ENCODE measurements at regions not wholly inside any gene's neighbourhood (a gene's known extent, or its start where the extent isn't known, plus 50 kb on each side); places are given as distances from the start of the nearest gene placed in this dataset.

- no peak for TF ChIP-seq CTCF (IDR thresholded peaks at IDR 0.05; ENCODE audit: insufficient read depth, low read length)
- TF ChIP-seq REST (IDR thresholded peaks at IDR 0.05; ENCODE audit: insufficient replicate concordance, low read depth) = no peak
- no peak for TF ChIP-seq POLR2AphosphoS5 (IDR thresholded peaks at IDR 0.05; ENCODE audit: low read depth)
These were observed 57.8 kb upstream of the TAGAP start for GRCh38 chr6:159102373-159103160.

All from HL-60 (cell line).